ENCODE measurements at regions not wholly inside any gene's neighbourhood (a gene's known extent, or its start where the extent isn't known, plus 50 kb on each side); places are given as distances from the start of the nearest gene placed in this dataset.

- H2AFZ ChIP-seq (ENCODE audit: insufficient read depth, low read depth, low read length, poor library complexity, severe bottlenecking), result no peak overlapping the region
- Mint-ChIP-seq H3K4me3 (no peak overlapping the region), H3K4me1 (peaks cover 2% of the 10 kb centered on the region), H3K36me3 (no peaks in the 10 kb centered on the region), H3K27me3 (ENCODE audit: low read depth in 3 of 3) (no peaks in the 10 kb centered on the region), H3K9me3 (peaks cover 0 to 3% (median 0%) of the 10 kb centered on the region in 7 donors), H3K27ac (no peak overlapping the region)
- no peak overlapping the region for H3K4me3 ChIP-seq (replicated peaks in 1 of 3; ENCODE audit: low read depth in 2 of 3, low read length in 3 of 3)
- no peaks in the 10 kb centered on the region for H3K36me3 ChIP-seq (replicated peaks in 1 of 2; ENCODE audit: control insufficient read depth in 1 of 2, insufficient read depth in 2 of 2, low read length in 2 of 2)
- intact Hi-C loops (cut with micrococcal nuclease), result no loop called here
- H3K4me2 ChIP-seq (replicated peaks; ENCODE audit: extremely low read depth, low read length, poor library complexity, severe bottlenecking), result no peak overlapping the region
- H3K27me3 ChIP-seq (ENCODE audit: control insufficient read depth in 2 of 2, insufficient read depth in 2 of 2, low read length in 2 of 2), result no peaks in the 10 kb centered on the region
- DNase-seq, result no peak
- H3K9me3 ChIP-seq (replicated peaks in 1 of 2; ENCODE audit: control insufficient read depth in 1 of 2, insufficient read depth in 1 of 2, low read length in 2 of 2), result no peaks in the 10 kb centered on the region
- no peak overlapping the region for H3K27ac ChIP-seq (ENCODE audit: low read depth in 1 of 2, low read length in 2 of 2)
- no peak overlapping the region for H3K9ac ChIP-seq (ENCODE audit: insufficient read depth, low read length, poor library complexity, severe bottlenecking)
- no peaks in the 10 kb centered on the region for H4K20me1 ChIP-seq (ENCODE audit: insufficient read depth, low read length)
- TF ChIP-seq CTCF (IDR thresholded peaks at IDR 0.05), result no peak
- no CpG with 5 or more reads among the region's 1 CpG for WGBS (ENCODE audit: insufficient coverage)
- no peaks in the 10 kb centered on the region for H3K79me2 ChIP-seq (ENCODE audit: insufficient read depth, low read length)
- no peaks in the 10 kb centered on the region for H3K4me1 ChIP-seq (ENCODE audit: control insufficient read depth in 1 of 2, insufficient read depth in 2 of 2, low read length in 2 of 2)
These were observed 173.0 kb upstream of the STK17B start for GRCh38 chr2:196344397-196344796.

GRCh38 chr2:196353717-196354116, 182.3 kb upstream of the STK17B start:
- peaks cover 0 to 14% of the 10 kb centered on the region in 2 donors for H3K9me3 ChIP-seq (replicated peaks in 1 of 2; ENCODE audit: control insufficient read depth in 1 of 2, insufficient read depth in 1 of 2, low read length in 2 of 2)
- no peak overlapping the region for H3K4me2 ChIP-seq (replicated peaks; ENCODE audit: extremely low read depth, low read length, poor library complexity, severe bottlenecking)
- H3K27me3 ChIP-seq (ENCODE audit: control insufficient read depth in 2 of 2, insufficient read depth in 2 of 2, low read length in 2 of 2), result no peaks in the 10 kb centered on the region
- Mint-ChIP-seq H3K36me3 (no peaks in the 10 kb centered on the region), H3K9me3 (peaks cover 0 to 14% (median 6%) of the 10 kb centered on the region in 7 donors), H3K4me3 (no peak overlapping the region), H3K4me1 (peaks cover 7% of the 10 kb centered on the region), H3K27me3 (ENCODE audit: low read depth in 3 of 3) (peaks cover 1 to 3% (median 2%) of the 10 kb centered on the region in 3 donors), H3K27ac (no peak overlapping the region)
- intact Hi-C loops (cut with micrococcal nuclease), result no loop called here
- H3K27ac ChIP-seq (ENCODE audit: low read depth in 1 of 2, low read length in 2 of 2), result no peak overlapping the region
- 89% methylated on average over 1 of the region's 1 CpG for WGBS (ENCODE audit: insufficient coverage)
- H4K20me1 ChIP-seq (ENCODE audit: insufficient read depth, low read length), result no peaks in the 10 kb centered on the region
- DNase-seq, result no peak
- no peaks in the 10 kb centered on the region for H3K4me1 ChIP-seq (ENCODE audit: control insufficient read depth in 1 of 2, insufficient read depth in 2 of 2, low read length in 2 of 2)
- no peak overlapping the region for H2AFZ ChIP-seq (ENCODE audit: insufficient read depth, low read depth, low read length, poor library complexity, severe bottlenecking)
- H3K9ac ChIP-seq (ENCODE audit: insufficient read depth, low read length, poor library complexity, severe bottlenecking), result no peak overlapping the region
- TF ChIP-seq CTCF (IDR thresholded peaks at IDR 0.05), result no peak
- H3K4me3 ChIP-seq (replicated peaks in 1 of 3; ENCODE audit: low read depth in 2 of 3, low read length in 3 of 3), result no peak overlapping the region
- no peaks in the 10 kb centered on the region for H3K79me2 ChIP-seq (ENCODE audit: insufficient read depth, low read length)
- H3K36me3 ChIP-seq (replicated peaks in 1 of 2; ENCODE audit: control insufficient read depth in 1 of 2, insufficient read depth in 2 of 2, low read length in 2 of 2), result no peaks in the 10 kb centered on the region

Data from CD14-positive monocyte (primary cell).